ENCODE measurements at regions not wholly inside any gene's neighbourhood (a gene's known extent, or its start where the extent isn't known, plus 50 kb on each side); places are given as distances from the start of the nearest gene placed in this dataset.

GRCh38 chr6:90431576-90431975 lies 134.9 kb upstream of the BACH2 start:
- no peaks in the 10 kb centered on the region for H3K36me3 ChIP-seq (replicated peaks in 1 of 2; ENCODE audit: control extremely low read depth in 1 of 2, control insufficient read depth in 1 of 2, extremely low read depth in 1 of 2, insufficient read depth in 2 of 2, low read length in 1 of 2)
- H3K4me1 ChIP-seq (ENCODE audit: control insufficient read depth in 2 of 2, insufficient read depth in 2 of 2, low read length in 2 of 2) = no peaks in the 10 kb centered on the region
- H3K4me2 ChIP-seq (replicated peaks; ENCODE audit: low read depth, low read length, poor library complexity, severe bottlenecking) = no peak overlapping the region
- H3K4me3 ChIP-seq (ENCODE audit: control extremely low read depth in 1 of 5, extremely low read depth in 1 of 5, insufficient read depth in 1 of 5, low read depth in 2 of 5, low read length in 4 of 5) = no peak overlapping the region
- Mint-ChIP-seq H3K27me3 (peaks cover 3% of the 10 kb centered on the region), H3K9me3 (ENCODE audit: insufficient read depth) (peaks cover 14% of the 10 kb centered on the region), H3K4me3 (no peak overlapping the region), H3K4me1 (no peaks in the 10 kb centered on the region), H3K27ac (no peak overlapping the region)
- intact Hi-C loops (cut with micrococcal nuclease) = no loop called here
- no peaks in the 10 kb centered on the region for H3K79me2 ChIP-seq (ENCODE audit: control insufficient read depth, insufficient read depth, low read length)
- ChIA-PET POLR2A (no interaction called here), CTCF (no interaction called here)
- TF ChIP-seq CTCF (IDR thresholded peaks at IDR 0.05) (no peak), EZH2 (IDR thresholded peaks at IDR 0.05; ENCODE audit: borderline replicate concordance, insufficient read depth, low read depth, low read length, poor library complexity, severe bottlenecking) (no peak)
- no peak overlapping the region for H3K27ac ChIP-seq (ENCODE audit: low read length in 2 of 2)
- H3K9me3 ChIP-seq (ENCODE audit: control extremely low read depth in 1 of 3, control insufficient read depth in 2 of 3, insufficient read depth in 1 of 3, low read length in 2 of 3) = peaks cover 4 to 42% (median 12%) of the 10 kb centered on the region in 3 donors
- no peaks in the 10 kb centered on the region for H4K20me1 ChIP-seq (ENCODE audit: control insufficient read depth, insufficient read depth, low read length, poor library complexity, severe bottlenecking)
- no peak overlapping the region for H3K9ac ChIP-seq (ENCODE audit: low read length)
- DNase-seq (no peak), ATAC-seq (ENCODE audit: low read depth) (no peak)
- H2AFZ ChIP-seq (ENCODE audit: insufficient read depth, low read depth, low read length, poor library complexity, severe bottlenecking) = no peak overlapping the region
- no peaks in the 10 kb centered on the region for H3K27me3 ChIP-seq (replicated peaks in 1 of 4; ENCODE audit: control extremely low read depth in 1 of 4, control insufficient read depth in 3 of 4, insufficient read depth in 4 of 4, low read length in 3 of 4)

GRCh38 chr6:90429713-90430112 lies 133.1 kb upstream of the BACH2 start:
- Mint-ChIP-seq H3K27ac (no peak overlapping the region), H3K27me3 (peaks cover 3% of the 10 kb centered on the region), H3K4me1 (peaks cover 13% of the 10 kb centered on the region), H3K4me3 (no peak overlapping the region), H3K9me3 (ENCODE audit: insufficient read depth) (peaks cover 14% of the 10 kb centered on the region)
- no peaks in the 10 kb centered on the region for H3K27me3 ChIP-seq (replicated peaks in 1 of 4; ENCODE audit: control extremely low read depth in 1 of 4, control insufficient read depth in 3 of 4, insufficient read depth in 4 of 4, low read length in 3 of 4)
- H3K27ac ChIP-seq (ENCODE audit: low read length in 2 of 2) = no peak overlapping the region
- intact Hi-C loops (cut with micrococcal nuclease) = loop anchor here (5.0 kb wide), 2 partner anchors 37 to 48 kb away; no protein-coding TSS in a partner anchor
- DNase-seq (peak; percentile 16), ATAC-seq (ENCODE audit: low read depth) (no peak)
- POLR2A ChIA-PET = interaction anchor here (0.6 kb wide), 1 partner anchor 11 kb away, joined by 3 read pairs; no protein-coding TSS in a partner anchor
- H3K36me3 ChIP-seq (replicated peaks in 1 of 2; ENCODE audit: control extremely low read depth in 1 of 2, control insufficient read depth in 1 of 2, extremely low read depth in 1 of 2, insufficient read depth in 2 of 2, low read length in 1 of 2) = no peaks in the 10 kb centered on the region
- no peak overlapping the region for H2AFZ ChIP-seq (ENCODE audit: insufficient read depth, low read depth, low read length, poor library complexity, severe bottlenecking)
- H3K9ac ChIP-seq (ENCODE audit: low read length) = no peak overlapping the region
- no peak overlapping the region for H3K4me2 ChIP-seq (replicated peaks; ENCODE audit: low read depth, low read length, poor library complexity, severe bottlenecking)
- CTCF ChIA-PET = no interaction called here
- no peak overlapping the region for H3K4me3 ChIP-seq (ENCODE audit: control extremely low read depth in 1 of 5, extremely low read depth in 1 of 5, insufficient read depth in 1 of 5, low read depth in 2 of 5, low read length in 4 of 5)
- H3K4me1 ChIP-seq (ENCODE audit: control insufficient read depth in 2 of 2, insufficient read depth in 2 of 2, low read length in 2 of 2) = peaks cover 12 to 14% of the 10 kb centered on the region in 2 donors
- H3K9me3 ChIP-seq (ENCODE audit: control extremely low read depth in 1 of 3, control insufficient read depth in 2 of 3, insufficient read depth in 1 of 3, low read length in 2 of 3) = peaks cover 4 to 42% (median 12%) of the 10 kb centered on the region in 3 donors
- H3K79me2 ChIP-seq (ENCODE audit: control insufficient read depth, insufficient read depth, low read length) = peaks cover 4% of the 10 kb centered on the region
- TF ChIP-seq CTCF (IDR thresholded peaks at IDR 0.05) (no peak), EZH2 (IDR thresholded peaks at IDR 0.05; ENCODE audit: borderline replicate concordance, insufficient read depth, low read depth, low read length, poor library complexity, severe bottlenecking) (no peak)
- H4K20me1 ChIP-seq (ENCODE audit: control insufficient read depth, insufficient read depth, low read length, poor library complexity, severe bottlenecking) = no peaks in the 10 kb centered on the region

Measured in B cell (primary cell).